LNCaP clone FGC (cell line): ENCODE measurements at regions not wholly inside any gene's neighbourhood (a gene's known extent, or its start where the extent isn't known, plus 50 kb on each side); places are given as distances from the start of the nearest gene placed in this dataset.

Source experiments
- DNase-seq: peaks from one replicate; pipeline ENCODE4 v3.0.0-alpha.2; 2011; ENCODE audit warnings: low read depth
- H3K4me3 ChIP-seq: 2 replicates; pipeline ENCODE4 v1.5.1; 2011; ENCODE audit warnings: mild to moderate bottlenecking, low read depth, low read length, control low read depth
- CTCF ChIP-seq: IDR thresholded peaks from 2 replicates; pipeline ENCODE4 v1.5.1; 2012; ENCODE audit warnings: mild to moderate bottlenecking; ENCODE audit not compliant: control insufficient read depth, insufficient read depth; ENCODE audit errors: extremely low read depth

- TF ChIP-seq CTCF: no peak
- DNase-seq: no peak
- H3K4me3 ChIP-seq: no peak overlapping the region
Measured at GRCh38 chr3:84566256-84566655, 392.5 kb upstream of the CADM2 start.

- H3K4me3 ChIP-seq: no peak overlapping the region
- no peak for TF ChIP-seq CTCF
- no peak for DNase-seq
Measured at GRCh38 chr3:84567796-84568195, 391.0 kb upstream of the CADM2 start.

GRCh38 chr3:84573962-84574361, 384.8 kb upstream of the CADM2 start:
- TF ChIP-seq CTCF: no peak
- no peak for DNase-seq
- H3K4me3 ChIP-seq: no peak overlapping the region

GRCh38 chr3:84586427-84586826, 372.4 kb upstream of the CADM2 start:
- DNase-seq: peak; percentile 22
- no peak overlapping the region for H3K4me3 ChIP-seq
- no peak for TF ChIP-seq CTCF

- DNase-seq: no peak
- TF ChIP-seq CTCF: no peak
- H3K4me3 ChIP-seq: no peak overlapping the region
Measured at GRCh38 chr3:84600703-84601225, 358.0 kb upstream of the CADM2 start.

GRCh38 chr3:84601303-84601702, 357.5 kb upstream of the CADM2 start:
- no peak overlapping the region for H3K4me3 ChIP-seq
- TF ChIP-seq CTCF: no peak
- no peak for DNase-seq

GRCh38 chr3:84621823-84622222, 337.0 kb upstream of the CADM2 start:
- TF ChIP-seq CTCF: no peak
- H3K4me3 ChIP-seq: no peak overlapping the region
- DNase-seq: no peak
